ENCODE measurements at regions not wholly inside any gene's neighbourhood (a gene's known extent, or its start where the extent isn't known, plus 50 kb on each side); places are given as distances from the start of the nearest gene placed in this dataset.
"Not testable (repeated sequence)": the region's sequence is repeated elsewhere in the genome, so short reads cannot be mapped to it uniquely, and the experiment has no call there.

- WGBS, result 96% methylated on average over 9 of the region's 9 CpGs
- 0 out of 2 replicates have a peak, but pooled peaks cover 5% of the 10 kb centered on the region for H3K4me1 ChIP-seq (ENCODE audit: insufficient read depth, low read length)
- no peaks in the 10 kb centered on the region for H3K9me3 ChIP-seq (ENCODE audit: insufficient read depth, low read depth, low read length)
- no peak overlapping the region for H3K4me3 ChIP-seq (ENCODE audit: low read length)
- no peak overlapping the region for H3K9ac ChIP-seq (ENCODE audit: low read depth, low read length)
- H3K27me3 ChIP-seq (ENCODE audit: insufficient read depth, low read length), result no peaks in the 10 kb centered on the region
- H3K27ac ChIP-seq (ENCODE audit: low read depth, low read length), result no peak overlapping the region
- H3K36me3 ChIP-seq (ENCODE audit: insufficient read depth, low read length), result no peaks in the 10 kb centered on the region
These were observed 607.4 kb upstream of the TBL1XR1 start for GRCh38 chr3:177804646-177805045.

GRCh38 chr3:177807150-177807875 is 610.0 kb upstream of the TBL1XR1 start:
- Histone ChIP-seq H3K36me3 (ENCODE audit: insufficient read depth, low read length) (no peaks in the 10 kb centered on the region), H3K4me3 (ENCODE audit: low read length) (no peak overlapping the region), H3K27ac (ENCODE audit: low read depth, low read length) (no peak overlapping the region), H3K4me1 (ENCODE audit: insufficient read depth, low read length) (0 out of 2 replicates have a peak, but pooled peaks cover under 1% of the 10 kb centered on the region), H3K9ac (ENCODE audit: low read depth, low read length) (no peak overlapping the region), H3K9me3 (ENCODE audit: insufficient read depth, low read depth, low read length) (no peaks in the 10 kb centered on the region), H3K27me3 (ENCODE audit: insufficient read depth, low read length) (no peaks in the 10 kb centered on the region)
- WGBS, result 95% methylated on average over 6 of the region's 8 CpGs

GRCh38 chr3:177808928-177809478 is 611.7 kb upstream of the TBL1XR1 start:
- 94% methylated on average over 32 of the region's 32 CpGs for WGBS
- not testable (repeated sequence) for H3K27ac ChIP-seq (ENCODE audit: low read depth, low read length); H3K36me3 ChIP-seq (ENCODE audit: insufficient read depth, low read length); H3K4me1 ChIP-seq (ENCODE audit: insufficient read depth, low read length); H3K9ac ChIP-seq (ENCODE audit: low read depth, low read length); H3K4me3 ChIP-seq (ENCODE audit: low read length); H3K27me3 ChIP-seq (ENCODE audit: insufficient read depth, low read length); H3K9me3 ChIP-seq (ENCODE audit: insufficient read depth, low read depth, low read length)

GRCh38 chr3:177810162-177810623 is 612.9 kb upstream of the TBL1XR1 start:
- H3K27ac ChIP-seq (ENCODE audit: low read depth, low read length), result no peak overlapping the region
- no peaks in the 10 kb centered on the region for H3K36me3 ChIP-seq (ENCODE audit: insufficient read depth, low read length)
- H3K9me3 ChIP-seq (ENCODE audit: insufficient read depth, low read depth, low read length), result no peaks in the 10 kb centered on the region
- H3K4me1 ChIP-seq (ENCODE audit: insufficient read depth, low read length), result no peaks in the 10 kb centered on the region
- WGBS, result 90% methylated on average over 2 of the region's 3 CpGs
- H3K4me3 ChIP-seq (ENCODE audit: low read length), result no peak overlapping the region
- H3K9ac ChIP-seq (ENCODE audit: low read depth, low read length), result no peak overlapping the region
- H3K27me3 ChIP-seq (ENCODE audit: insufficient read depth, low read length), result no peaks in the 10 kb centered on the region

GRCh38 chr3:177811112-177811511 is 613.8 kb upstream of the TBL1XR1 start:
- Histone ChIP-seq H3K27me3 (ENCODE audit: insufficient read depth, low read length) (no peaks in the 10 kb centered on the region), H3K9me3 (ENCODE audit: insufficient read depth, low read depth, low read length) (no peaks in the 10 kb centered on the region), H3K36me3 (ENCODE audit: insufficient read depth, low read length) (no peaks in the 10 kb centered on the region), H3K4me3 (ENCODE audit: low read length) (no peak overlapping the region), H3K27ac (ENCODE audit: low read depth, low read length) (no peak overlapping the region), H3K4me1 (ENCODE audit: insufficient read depth, low read length) (no peaks in the 10 kb centered on the region), H3K9ac (ENCODE audit: low read depth, low read length) (no peak overlapping the region)
- 100% methylated on average over 1 of the region's 3 CpGs for WGBS

GRCh38 chr3:177811835-177812234 is 614.6 kb upstream of the TBL1XR1 start:
- Histone ChIP-seq H3K27ac (ENCODE audit: low read depth, low read length) (no peak overlapping the region), H3K36me3 (ENCODE audit: insufficient read depth, low read length) (no peaks in the 10 kb centered on the region), H3K4me1 (ENCODE audit: insufficient read depth, low read length) (no peaks in the 10 kb centered on the region), H3K4me3 (ENCODE audit: low read length) (no peak overlapping the region), H3K9ac (ENCODE audit: low read depth, low read length) (no peak overlapping the region), H3K27me3 (ENCODE audit: insufficient read depth, low read length) (no peaks in the 10 kb centered on the region), H3K9me3 (ENCODE audit: insufficient read depth, low read depth, low read length) (no peaks in the 10 kb centered on the region)
- 89% methylated on average over 1 of the region's 1 CpG for WGBS

GRCh38 chr3:177812492-177812891 is 615.2 kb upstream of the TBL1XR1 start:
- H3K4me3 ChIP-seq (ENCODE audit: low read length), result no peak overlapping the region
- H3K9me3 ChIP-seq (ENCODE audit: insufficient read depth, low read depth, low read length), result no peaks in the 10 kb centered on the region
- H3K27me3 ChIP-seq (ENCODE audit: insufficient read depth, low read length), result no peaks in the 10 kb centered on the region
- 94% methylated on average over 5 of the region's 5 CpGs for WGBS
- H3K36me3 ChIP-seq (ENCODE audit: insufficient read depth, low read length), result no peaks in the 10 kb centered on the region
- no peaks in the 10 kb centered on the region for H3K4me1 ChIP-seq (ENCODE audit: insufficient read depth, low read length)
- H3K9ac ChIP-seq (ENCODE audit: low read depth, low read length), result no peak overlapping the region
- no peak overlapping the region for H3K27ac ChIP-seq (ENCODE audit: low read depth, low read length)

GRCh38 chr3:177813322-177813721 is 616.0 kb upstream of the TBL1XR1 start:
- Histone ChIP-seq H3K4me3 (ENCODE audit: low read length) (no peak overlapping the region), H3K36me3 (ENCODE audit: insufficient read depth, low read length) (no peaks in the 10 kb centered on the region), H3K9ac (ENCODE audit: low read depth, low read length) (no peak overlapping the region), H3K27me3 (ENCODE audit: insufficient read depth, low read length) (no peaks in the 10 kb centered on the region), H3K27ac (ENCODE audit: low read depth, low read length) (no peak overlapping the region), H3K9me3 (ENCODE audit: insufficient read depth, low read depth, low read length) (no peaks in the 10 kb centered on the region), H3K4me1 (ENCODE audit: insufficient read depth, low read length) (no peaks in the 10 kb centered on the region)
- WGBS, result 97% methylated on average over 3 of the region's 3 CpGs

- Histone ChIP-seq H3K9me3 (ENCODE audit: insufficient read depth, low read depth, low read length) (no peaks in the 10 kb centered on the region), H3K27ac (ENCODE audit: low read depth, low read length) (no peak overlapping the region), H3K36me3 (ENCODE audit: insufficient read depth, low read length) (no peaks in the 10 kb centered on the region), H3K4me3 (ENCODE audit: low read length) (no peak overlapping the region), H3K9ac (ENCODE audit: low read depth, low read length) (no peak overlapping the region), H3K27me3 (ENCODE audit: insufficient read depth, low read length) (no peaks in the 10 kb centered on the region), H3K4me1 (ENCODE audit: insufficient read depth, low read length) (no peaks in the 10 kb centered on the region)
- 89% methylated on average over 6 of the region's 6 CpGs for WGBS
These were observed 619.5 kb upstream of the TBL1XR1 start for GRCh38 chr3:177816667-177817208.

- H3K27me3 ChIP-seq (ENCODE audit: insufficient read depth, low read length), result no peaks in the 10 kb centered on the region
- H3K4me3 ChIP-seq (ENCODE audit: low read length), result no peak overlapping the region
- 51% methylated on average over 2 of the region's 2 CpGs for WGBS
- no peak overlapping the region for H3K9ac ChIP-seq (ENCODE audit: low read depth, low read length)
- H3K9me3 ChIP-seq (ENCODE audit: insufficient read depth, low read depth, low read length), result no peaks in the 10 kb centered on the region
- no peaks in the 10 kb centered on the region for H3K4me1 ChIP-seq (ENCODE audit: insufficient read depth, low read length)
- no peak overlapping the region for H3K27ac ChIP-seq (ENCODE audit: low read depth, low read length)
- H3K36me3 ChIP-seq (ENCODE audit: insufficient read depth, low read length), result no peaks in the 10 kb centered on the region
These were observed 620.5 kb upstream of the TBL1XR1 start for GRCh38 chr3:177817751-177818150.

- Histone ChIP-seq H3K36me3 (ENCODE audit: insufficient read depth, low read length) (no peaks in the 10 kb centered on the region), H3K27me3 (ENCODE audit: insufficient read depth, low read length) (no peaks in the 10 kb centered on the region), H3K4me3 (ENCODE audit: low read length) (no peak overlapping the region), H3K9ac (ENCODE audit: low read depth, low read length) (no peak overlapping the region), H3K9me3 (ENCODE audit: insufficient read depth, low read depth, low read length) (no peaks in the 10 kb centered on the region), H3K27ac (ENCODE audit: low read depth, low read length) (no peak overlapping the region), H3K4me1 (ENCODE audit: insufficient read depth, low read length) (no peaks in the 10 kb centered on the region)
- WGBS, result 100% methylated on average over 1 of the region's 2 CpGs
These were observed 621.5 kb upstream of the TBL1XR1 start for GRCh38 chr3:177818712-177819240.

All from HUES64 (cell line).